Stimulated activated CD4-positive, alpha-beta T cell treated with anti-CD3 and anti-CD28 coated beads, Interleukin-1b, Interleukin-23, amount 100 ng/mL, for 4 hours (primary cell): ENCODE measurements at regions not wholly inside any gene's neighbourhood (a gene's known extent, or its start where the extent isn't known, plus 50 kb on each side); places are given as distances from the start of the nearest gene placed in this dataset.
A peak's percentile ranks its signal among the peaks of the same experiment; 100 is the strongest.
"Not testable (repeated sequence)": the region's sequence is repeated elsewhere in the genome, so short reads cannot be mapped to it uniquely, and the experiment has no call there.

Source experiments
- DNase-seq, 2 donors: peaks; one replicate each; pipeline ENCODE4 v3.0.0-alpha.2; 2020; ENCODE audit warnings: low read depth in 2 of 2

GRCh38 chr2:234564699-234565098, 67.8 kb upstream of the ARL4C start:
- no peak for DNase-seq

GRCh38 chr2:234559609-234560008, 62.7 kb upstream of the ARL4C start:
- DNase-seq, result no peak

GRCh38 chr2:234558642-234559041, 61.8 kb upstream of the ARL4C start:
- no peak for DNase-seq

- no peak for DNase-seq
Observed at GRCh38 chr2:234556848-234557573, 60.1 kb upstream of the ARL4C start.

- no peak for DNase-seq
Observed at GRCh38 chr2:234555616-234556249, 58.9 kb upstream of the ARL4C start.

GRCh38 chr2:234555161-234555560, 58.3 kb upstream of the ARL4C start:
- no peak for DNase-seq

- not testable (repeated sequence) for DNase-seq
Observed at GRCh38 chr2:234553223-234553622, 56.3 kb upstream of the ARL4C start.

GRCh38 chr2:234550511-234551107, 53.7 kb upstream of the ARL4C start:
- DNase-seq, result peak; percentile 17 to 36

GRCh38 chr2:234550056-234550455, 53.2 kb upstream of the ARL4C start:
- no peak for DNase-seq

GRCh38 chr2:234548695-234549420, 52.0 kb upstream of the ARL4C start:
- DNase-seq, result no peak

- DNase-seq, result no peak
Observed at GRCh38 chr2:234546770-234547169, 49.9 kb upstream of the ARL4C start.
